H1 (cell line): ENCODE measurements at regions not wholly inside any gene's neighbourhood (a gene's known extent, or its start where the extent isn't known, plus 50 kb on each side); places are given as distances from the start of the nearest gene placed in this dataset.

ENCODE experiments used
- ASH2L ChIP-seq: fragments of 200-600, 300-600 bp; sonication (generic); IDR thresholded peaks from one replicate; pipeline ENCODE4 v1.7.1; 2017; ENCODE audit warnings: low read length
- CHD7 ChIP-seq: fragments of 300-600 bp; sonication (generic); IDR thresholded peaks from 2 replicates; pipeline ENCODE4 v1.7.1; 2012; ENCODE audit warnings: low read length, moderate library complexity, mild to moderate bottlenecking, inconsistent platforms; ENCODE audit not compliant: insufficient replicate concordance
- CTCF ChIP-seq, 3 experiments: IDR thresholded peaks; 1 replicate in 2 of 3; 2 replicates in 1 of 3; pipeline versions ENCODE4 v1.5.1 to v1.6.1; 2011; ENCODE audit warnings: low read length in 3 of 3, mild to moderate bottlenecking in 3 of 3, inconsistent platforms in 2 of 3, low read depth in 1 of 3, moderate library complexity in 1 of 3; ENCODE audit not compliant: insufficient read depth in 1 of 3; ENCODE audit errors: control extremely low read depth in 1 of 3
- SIN3A ChIP-seq, 2 experiments: IDR thresholded peaks in 1 of 2; conservative IDR thresholded peaks in 1 of 2; 2 replicates each; pipeline ENCODE4 v1.6.1; 2011 to 2012; ENCODE audit warnings: low read length in 2 of 2, improper control_type of control experiment in 1 of 2, low read depth in 1 of 2, mild to moderate bottlenecking in 1 of 2
- SIRT6 ChIP-seq: IDR thresholded peaks from one replicate; pipeline ENCODE4 v1.7.1; 2012; ENCODE audit warnings: low read length, inconsistent platforms

GRCh38 chr3:159892171-159892795, 96.4 kb upstream of the IL12A start (continued):
- no peak for TF ChIP-seq CTCF (IDR thresholded peaks at IDR 0.05; ENCODE audit: control extremely low read depth in 1 of 3, insufficient read depth in 1 of 3, low read depth in 1 of 3, low read length in 3 of 3)
- no peak for TF ChIP-seq ASH2L
- no peak for TF ChIP-seq SIRT6
- no peak for TF ChIP-seq SIN3A (conservative IDR thresholded peaks at IDR 0.05 in 1 of 2, IDR thresholded peaks at IDR 0.05 in 1 of 2; ENCODE audit: low read depth in 1 of 2, low read length in 2 of 2)
- TF ChIP-seq CHD7: no peak
